Mesothelial cell of epicardium (in vitro differentiated cells): ENCODE measurements at regions not wholly inside any gene's neighbourhood (a gene's known extent, or its start where the extent isn't known, plus 50 kb on each side); places are given as distances from the start of the nearest gene placed in this dataset.

Experiments
- DNase-seq, 2 experiments: peaks; one replicate each; pipeline ENCODE4 v3.0.0; 2021; ENCODE audit warnings: low spot score in 2 of 2; ENCODE audit not compliant: unreplicated experiment in 2 of 2
- H3K27ac Mint-ChIP-seq: 2 replicates; pipeline ENCODE4 v1.8.0; 2021; ENCODE audit warnings: mixed read lengths
- H3K27me3 Mint-ChIP-seq: 2 replicates; pipeline ENCODE4 v1.8.0; 2021; ENCODE audit warnings: low read depth, mixed read lengths
- H3K36me3 Mint-ChIP-seq: 2 replicates; pipeline ENCODE4 v1.8.0; 2021; ENCODE audit warnings: mixed read lengths
- H3K4me1 Mint-ChIP-seq: 2 replicates; pipeline ENCODE4 v1.8.0; 2021; ENCODE audit warnings: mixed read lengths
- H3K4me3 Mint-ChIP-seq: 2 replicates; pipeline ENCODE4 v1.8.0; 2021; ENCODE audit warnings: mild to moderate bottlenecking, moderate library complexity, mixed read lengths
- H3K9me3 Mint-ChIP-seq: 2 replicates; pipeline ENCODE4 v1.8.0; 2021; ENCODE audit warnings: mixed read lengths
- CTCF ChIP-seq: fragments of 200-600 bp; sonication (generic); IDR thresholded peaks from one replicate; pipeline ENCODE4 v1.5.0; 2021; ENCODE audit warnings: antibody characterized with exemption; ENCODE audit not compliant: unreplicated experiment

- Mint-ChIP-seq H3K27ac (no peak overlapping the region), H3K4me1 (peaks cover 10% of the 10 kb centered on the region), H3K4me3 (no peak overlapping the region), H3K9me3 (peaks cover under 1% of the 10 kb centered on the region), H3K36me3 (no peaks in the 10 kb centered on the region), H3K27me3 (peaks cover 7% of the 10 kb centered on the region)
- no peak for TF ChIP-seq CTCF
- DNase-seq: no peak
These were observed 84.5 kb upstream of the HK2 start for GRCh38 chr2:74749432-74749831.

- no peaks in the 10 kb centered on the region for H3K4me1 Mint-ChIP-seq
- no peak overlapping the region for H3K4me3 Mint-ChIP-seq
- peaks cover 7% of the 10 kb centered on the region for H3K27me3 Mint-ChIP-seq
- no peak overlapping the region for H3K27ac Mint-ChIP-seq
- no peak for DNase-seq
- H3K36me3 Mint-ChIP-seq: peaks cover 6% of the 10 kb centered on the region
- no peak for TF ChIP-seq CTCF
- peaks cover 12% of the 10 kb centered on the region for H3K9me3 Mint-ChIP-seq
These were observed 81.7 kb upstream of the HK2 start for GRCh38 chr2:74751981-74752851.

GRCh38 chr2:74755386-74755785, 78.5 kb upstream of the HK2 start:
- H3K36me3 Mint-ChIP-seq: peaks cover 9% of the 10 kb centered on the region
- H3K27ac Mint-ChIP-seq: no peak overlapping the region
- no peak for TF ChIP-seq CTCF
- no peak for DNase-seq
- peaks cover 19% of the 10 kb centered on the region for H3K9me3 Mint-ChIP-seq
- H3K4me1 Mint-ChIP-seq: no peaks in the 10 kb centered on the region
- peaks cover 3% of the 10 kb centered on the region for H3K27me3 Mint-ChIP-seq
- H3K4me3 Mint-ChIP-seq: no peak overlapping the region

GRCh38 chr2:74756356-74756890, 77.5 kb upstream of the HK2 start:
- Mint-ChIP-seq H3K4me3 (no peak overlapping the region), H3K4me1 (no peaks in the 10 kb centered on the region), H3K27ac (no peak overlapping the region), H3K9me3 (peaks cover 19% of the 10 kb centered on the region), H3K36me3 (peaks cover 9% of the 10 kb centered on the region), H3K27me3 (peaks cover 3% of the 10 kb centered on the region)
- no peak for TF ChIP-seq CTCF
- DNase-seq: no peak

GRCh38 chr2:74759986-74760385, 73.9 kb upstream of the HK2 start:
- no peak for DNase-seq
- H3K9me3 Mint-ChIP-seq: peaks cover 16% of the 10 kb centered on the region
- no peaks in the 10 kb centered on the region for H3K27me3 Mint-ChIP-seq

More at GRCh38 chr2:74759986-74760385, 73.9 kb upstream of the HK2 start:
- no peak overlapping the region for H3K4me3 Mint-ChIP-seq
- H3K36me3 Mint-ChIP-seq: peaks cover 9% of the 10 kb centered on the region
- H3K27ac Mint-ChIP-seq: no peak overlapping the region
- TF ChIP-seq CTCF: no peak
- H3K4me1 Mint-ChIP-seq: peaks cover 4% of the 10 kb centered on the region
